SK-N-MC (cell line): ENCODE measurements at regions not wholly inside any gene's neighbourhood (a gene's known extent, or its start where the extent isn't known, plus 50 kb on each side); places are given as distances from the start of the nearest gene placed in this dataset.

Source experiments
- DNase-seq: peaks from one replicate; pipeline ENCODE4 v3.0.0-alpha.2; 2011; ENCODE audit warnings: low read depth, low spot score
- H3K27ac ChIP-seq: fragments of 200-600 bp; sonication (generic); 2 replicates; pipeline ENCODE4 v1.5.1; 2016; ENCODE audit warnings: mixed run types
- H3K36me3 ChIP-seq: fragments of 200-600 bp; sonication (generic); 2 replicates; pipeline ENCODE4 v1.6.1; 2017; ENCODE audit warnings: antibody characterized with exemption, low read length, mixed read lengths; ENCODE audit not compliant: insufficient read depth
- H3K4me3 ChIP-seq: fragments of 200-600 bp; sonication (generic); 2 replicates; pipeline ENCODE4 v1.5.1; 2016
- H3K9ac ChIP-seq: fragments of 200-600 bp; sonication (generic); 2 replicates; pipeline ENCODE4 v1.8.0; 2017; ENCODE audit warnings: mixed run types, mixed read lengths; ENCODE audit not compliant: insufficient read length
- H3K9me3 ChIP-seq: fragments of 200-600 bp; sonication (generic); 2 replicates; pipeline ENCODE4 v1.6.1; 2017; ENCODE audit warnings: low read depth, mild to moderate bottlenecking, antibody characterized with exemption, low read length, moderate library complexity, mixed read lengths
- EZH2 ChIP-seq: fragments of 200-600 bp; sonication (generic); IDR thresholded peaks from one replicate; pipeline ENCODE4 v1.6.1; 2017; ENCODE audit warnings: antibody characterized with exemption
- FOXP2 ChIP-seq: optimal IDR thresholded peaks from 2 replicates; pipeline ENCODE3; 2011; ENCODE audit warnings: mild to moderate bottlenecking, moderate library complexity; ENCODE audit not compliant: insufficient read depth; ENCODE audit errors: extremely low read length, control extremely low read depth
- POLR2AphosphoS5 ChIP-seq: IDR thresholded peaks from 2 replicates; pipeline ENCODE4 v1.6.1; 2012; ENCODE audit warnings: mild to moderate bottlenecking, low read depth, low read length, borderline replicate concordance

DNA sequence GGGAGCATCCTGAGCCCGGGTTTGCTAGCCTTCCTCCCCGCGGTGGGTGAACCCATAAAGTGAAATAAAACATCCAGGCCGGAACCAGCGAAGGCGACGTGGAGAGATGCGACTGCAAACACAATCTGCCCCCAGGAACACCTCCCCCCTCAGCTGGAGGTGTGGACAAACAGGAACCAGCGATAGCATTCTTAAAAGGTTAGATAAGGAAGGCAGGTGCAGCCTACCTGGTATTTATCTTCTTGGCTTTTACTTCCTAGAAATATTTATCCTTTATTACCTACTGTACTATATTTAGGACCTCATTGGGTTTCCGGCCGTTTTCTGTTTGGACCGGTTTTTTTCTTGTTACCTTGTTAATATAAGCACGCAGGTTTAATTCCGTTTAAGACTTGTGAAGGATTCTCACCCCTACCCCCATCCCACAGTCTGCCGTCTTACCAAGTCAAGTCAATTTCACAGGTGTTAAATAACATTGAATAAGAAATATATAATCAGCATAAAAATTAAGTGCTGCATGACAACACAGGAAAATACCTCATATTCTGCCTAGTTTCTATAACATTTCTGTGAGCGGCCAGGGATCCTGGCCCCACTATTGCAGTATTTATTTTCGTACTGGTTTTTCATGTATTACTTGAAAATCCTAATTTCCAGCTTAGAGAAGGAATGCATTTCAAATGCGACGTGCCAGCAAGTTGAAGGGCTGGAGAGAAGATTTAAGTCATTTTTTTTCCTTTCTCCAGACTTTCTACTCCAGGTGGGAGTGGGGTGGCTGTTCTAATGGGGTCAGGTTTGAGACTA lies 224.0 kb upstream of the ID2 start:
- TF ChIP-seq FOXP2 (no peak), EZH2 (no peak), POLR2AphosphoS5 (no peak)
- Histone ChIP-seq H3K4me3 (no peak overlapping the region), H3K27ac (no peak overlapping the region), H3K36me3 (no peaks in the 10 kb centered on the region), H3K9me3 (no peaks in the 10 kb centered on the region), H3K9ac (no peak overlapping the region)
- DNase-seq = no peak

DNA sequence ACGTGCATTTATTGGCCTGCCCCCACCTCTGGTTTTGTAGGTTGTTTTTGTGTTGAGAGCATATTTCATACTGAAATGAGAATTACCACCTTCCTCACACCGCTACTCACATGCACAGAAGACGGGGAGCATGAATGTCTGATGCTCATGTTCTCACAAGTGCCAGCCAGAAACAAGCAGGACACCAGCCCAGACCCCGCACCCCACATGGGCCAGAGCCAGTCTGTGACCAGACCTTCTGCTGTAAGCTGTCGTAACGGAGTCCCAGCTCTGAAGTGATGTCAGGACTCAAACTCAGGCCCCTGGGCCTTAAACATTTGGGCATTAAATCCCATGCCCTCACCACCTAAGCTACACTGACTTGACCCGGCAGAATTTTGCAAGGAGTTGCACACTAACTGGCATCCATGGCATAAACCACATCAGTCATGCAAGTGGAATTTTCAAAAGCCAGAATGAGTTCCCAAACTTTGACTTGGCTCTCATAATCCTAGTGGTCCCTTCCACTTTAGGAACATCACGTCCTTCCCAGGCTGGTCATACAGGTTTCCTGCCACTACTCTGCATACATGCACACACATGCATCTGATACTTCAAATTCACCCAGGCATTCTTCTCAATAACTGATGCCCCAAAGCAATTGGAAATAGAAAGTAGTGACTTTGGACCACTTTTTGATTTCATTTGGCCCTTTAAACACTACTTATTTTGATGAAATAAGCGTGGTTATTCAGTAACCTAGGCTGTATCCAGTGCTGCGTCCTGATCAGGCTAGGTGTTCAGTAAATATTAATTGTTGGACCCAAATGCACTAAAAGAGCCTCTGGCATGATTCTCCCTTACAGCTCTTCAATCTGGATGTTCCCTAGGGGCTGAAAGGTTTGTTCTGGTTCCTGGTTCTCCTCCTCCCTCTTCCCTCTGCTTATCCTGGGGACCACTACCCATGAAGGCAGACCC lies 223.1 kb upstream of the ID2 start:
- no peak for DNase-seq
- H3K36me3 ChIP-seq = no peaks in the 10 kb centered on the region
- TF ChIP-seq POLR2AphosphoS5 (no peak), EZH2 (no peak), FOXP2 (no peak)

DNA sequence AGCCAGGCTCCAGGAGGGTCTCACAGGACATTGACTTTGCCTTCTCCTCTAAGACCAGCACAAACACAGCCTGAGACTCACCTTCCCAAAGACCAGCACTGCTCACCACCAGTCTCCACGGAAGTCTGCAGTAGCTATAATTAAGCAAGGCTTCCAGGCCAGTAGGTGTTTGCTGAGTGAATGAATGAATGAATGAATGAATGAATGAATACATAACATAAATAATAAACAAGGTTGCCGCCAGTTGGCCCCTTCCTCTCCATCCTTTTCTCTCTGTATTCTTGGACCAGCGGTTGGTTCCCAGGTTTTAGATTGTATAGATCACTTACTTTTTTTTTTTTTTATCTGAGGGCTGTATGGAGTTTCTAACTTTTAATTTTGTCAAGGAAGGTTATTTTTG lies 222.4 kb upstream of the ID2 start:
- DNase-seq = no peak
- H3K36me3 ChIP-seq = no peaks in the 10 kb centered on the region
- H3K27ac ChIP-seq = no peak overlapping the region
- H3K4me3 ChIP-seq = no peak overlapping the region
- H3K9me3 ChIP-seq = no peaks in the 10 kb centered on the region
- H3K9ac ChIP-seq = no peak overlapping the region
- TF ChIP-seq POLR2AphosphoS5 = no peak
- no peak for TF ChIP-seq FOXP2
- no peak for TF ChIP-seq EZH2

More for the DNA sequence above, 223.1 kb upstream of the ID2 start:
- Histone ChIP-seq H3K9ac (no peak overlapping the region), H3K4me3 (no peak overlapping the region), H3K27ac (no peak overlapping the region), H3K9me3 (no peaks in the 10 kb centered on the region)

DNA sequence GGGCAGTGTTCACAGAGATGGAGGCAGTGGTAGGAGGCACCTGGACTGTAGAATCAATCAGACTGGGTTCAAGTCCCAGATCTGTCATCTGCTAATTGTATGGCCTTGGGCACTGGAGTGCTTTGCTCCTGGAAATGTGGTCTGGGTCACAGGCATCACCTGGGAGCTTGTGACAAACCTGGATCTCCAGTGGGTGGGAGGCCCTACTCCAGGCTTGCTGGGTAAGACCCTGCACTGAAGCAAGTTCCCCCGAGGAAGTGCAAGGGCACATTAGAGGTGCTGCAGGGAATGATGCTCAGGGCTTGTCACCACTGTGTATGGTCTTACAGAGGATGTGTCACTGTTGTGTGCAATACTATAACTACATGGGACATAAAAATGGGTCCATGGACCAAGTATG lies 220.5 kb upstream of the ID2 start:
- TF ChIP-seq FOXP2 = no peak
- TF ChIP-seq POLR2AphosphoS5 = no peak
- no peak for TF ChIP-seq EZH2
- H3K36me3 ChIP-seq = no peaks in the 10 kb centered on the region
- H3K4me3 ChIP-seq = no peak overlapping the region

DNA sequence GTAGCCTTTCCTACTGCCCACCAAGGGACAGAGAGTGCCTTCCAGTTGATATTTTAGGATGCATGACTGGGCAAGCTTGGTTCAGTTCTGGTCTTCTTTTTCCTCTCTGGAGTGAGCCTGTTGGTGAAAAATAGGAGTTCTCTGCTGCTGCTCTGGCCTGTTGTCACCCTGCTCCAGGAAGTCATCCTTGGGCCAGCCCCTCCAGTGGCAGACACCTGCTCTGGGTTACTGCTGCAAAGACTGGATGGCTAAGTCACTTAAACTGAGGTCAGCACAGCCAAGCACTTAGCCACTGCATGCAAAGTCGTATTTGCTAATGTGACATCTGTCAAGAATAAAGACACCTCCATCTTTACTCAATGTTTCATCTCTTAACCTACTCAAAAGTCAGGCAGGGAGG lies 219.6 kb upstream of the ID2 start:
- H3K27ac ChIP-seq = no peak overlapping the region
- DNase-seq = no peak
- no peaks in the 10 kb centered on the region for H3K9me3 ChIP-seq
- no peak overlapping the region for H3K9ac ChIP-seq
- TF ChIP-seq FOXP2 = no peak
- no peak for TF ChIP-seq POLR2AphosphoS5
- no peak for TF ChIP-seq EZH2
- H3K36me3 ChIP-seq = no peaks in the 10 kb centered on the region
- no peak overlapping the region for H3K4me3 ChIP-seq

More for the DNA sequence above, 220.5 kb upstream of the ID2 start:
- H3K9ac ChIP-seq = no peak overlapping the region
- no peak overlapping the region for H3K27ac ChIP-seq
- no peak for DNase-seq
- no peaks in the 10 kb centered on the region for H3K9me3 ChIP-seq

DNA sequence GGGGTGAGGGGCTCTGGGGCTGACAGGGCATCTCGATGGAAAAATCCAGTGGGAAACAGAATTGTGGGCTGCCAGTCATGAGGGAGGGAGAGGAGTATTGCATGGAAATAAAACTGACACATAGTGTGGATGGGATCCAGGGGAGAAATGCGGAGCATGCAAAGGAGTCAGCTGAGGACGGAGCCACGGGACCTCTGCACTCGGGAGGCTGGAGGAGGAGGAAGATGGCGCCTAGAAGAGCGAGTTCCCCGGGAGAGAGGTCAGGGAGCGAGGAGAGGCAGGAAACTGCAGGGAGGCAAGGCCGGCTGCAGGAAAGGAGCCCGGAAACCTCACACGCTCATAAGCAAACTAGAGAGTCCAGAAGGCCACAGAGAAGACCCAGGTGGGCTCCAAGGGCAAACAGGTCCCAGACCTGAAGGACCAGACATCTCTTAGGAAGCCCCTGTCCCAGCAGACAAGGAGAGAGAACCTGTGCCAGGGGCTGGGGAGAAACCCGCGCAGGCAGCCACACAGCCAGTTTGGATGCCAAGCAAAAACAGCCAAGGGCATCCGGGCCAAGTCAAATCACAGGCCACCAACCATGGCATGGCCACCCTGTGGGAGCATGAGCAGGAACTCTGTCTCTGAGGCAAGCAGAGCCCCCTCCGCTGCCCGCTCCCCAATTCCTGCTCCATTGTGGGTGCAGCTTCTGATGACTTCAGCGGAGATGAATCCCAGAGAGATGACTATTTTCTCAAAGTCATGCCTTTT lies 218.8 kb upstream of the ID2 start:
- Histone ChIP-seq H3K4me3 (no peak overlapping the region), H3K36me3 (no peaks in the 10 kb centered on the region), H3K9ac (no peak overlapping the region), H3K27ac (no peak overlapping the region), H3K9me3 (no peaks in the 10 kb centered on the region)
- no peak for DNase-seq
- no peak for TF ChIP-seq EZH2

DNA sequence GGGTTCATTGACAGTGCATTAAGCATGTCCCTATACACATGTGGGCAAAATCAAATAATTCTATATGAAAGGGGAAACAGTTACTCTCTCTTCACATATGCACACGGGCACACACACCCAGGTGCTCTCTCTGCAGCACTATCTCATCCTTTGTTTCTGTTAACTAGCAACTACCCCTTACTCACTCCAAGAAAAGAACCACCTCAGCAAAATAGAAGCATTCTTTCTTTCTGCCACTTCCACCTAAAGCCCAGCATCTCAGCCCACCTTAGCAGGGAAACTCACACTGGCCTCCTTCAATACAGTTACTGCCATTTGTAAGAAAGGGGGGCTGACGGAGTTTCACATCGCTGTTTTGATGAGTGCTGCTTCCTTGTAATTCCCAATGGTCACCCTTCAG lies 216.3 kb upstream of the ID2 start:
- Histone ChIP-seq H3K9ac (no peak overlapping the region), H3K4me3 (no peak overlapping the region), H3K27ac (no peak overlapping the region), H3K36me3 (no peaks in the 10 kb centered on the region), H3K9me3 (no peaks in the 10 kb centered on the region)
- DNase-seq = no peak
- no peak for TF ChIP-seq FOXP2
- TF ChIP-seq POLR2AphosphoS5 = no peak
- TF ChIP-seq EZH2 = no peak
